NCI-H2171 treated with DMSO at 0.1 percent for 48 hours (cell line): ENCODE measurements at regions not wholly inside any gene's neighbourhood (a gene's known extent, or its start where the extent isn't known, plus 50 kb on each side); places are given as distances from the start of the nearest gene placed in this dataset.

Experiments
- DNase-seq: peaks from one replicate; lab custom pipeline; 2025; lab: John Stamatoyannopoulos, UW

DNA sequence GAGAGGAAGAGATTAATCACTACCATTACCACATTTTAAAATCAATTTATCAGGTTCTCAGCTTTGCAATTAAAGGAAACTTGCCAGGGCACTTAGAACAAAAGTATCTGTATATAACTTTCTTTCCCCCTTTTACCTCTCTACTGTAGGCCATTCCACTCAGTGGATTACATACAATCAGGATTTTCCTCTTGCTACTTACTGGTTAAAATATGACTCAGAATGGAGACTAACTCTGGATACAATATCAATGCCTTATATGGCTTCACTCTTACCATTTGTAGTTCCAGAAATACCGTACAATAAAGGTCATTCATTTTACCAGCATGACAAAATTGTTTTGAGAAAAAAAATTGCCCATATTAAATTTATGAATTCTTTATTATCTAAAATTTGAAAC is 706.8 kb downstream of the KCNA4 start:
- DNase-seq = no peak

GRCh38 chr11:29306527-29306926 is 710.3 kb downstream of the KCNA4 start:
- no peak for DNase-seq

GRCh38 chr11:29305456-29306232 is 711.2 kb downstream of the KCNA4 start:
- DNase-seq = no peak

DNA sequence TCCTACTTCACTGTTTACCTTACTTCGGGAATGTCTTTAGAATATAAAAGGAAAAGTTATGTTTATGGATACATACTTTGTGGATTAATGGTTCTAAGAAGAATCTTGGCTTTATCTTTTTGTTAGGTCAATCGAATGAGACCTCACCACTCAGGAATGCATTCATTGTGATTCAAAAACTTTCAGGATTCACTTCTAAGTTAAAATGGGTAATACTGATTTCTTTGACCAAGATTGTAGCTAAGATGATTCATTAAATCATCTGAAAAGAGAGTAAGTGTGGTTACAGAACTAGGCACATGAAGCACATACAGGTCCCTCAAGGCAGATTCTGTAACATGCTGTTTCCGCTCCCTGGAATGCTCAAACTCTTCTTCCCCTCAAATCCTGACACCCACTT is 716.4 kb downstream of the KCNA4 start:
- no peak for DNase-seq

DNA sequence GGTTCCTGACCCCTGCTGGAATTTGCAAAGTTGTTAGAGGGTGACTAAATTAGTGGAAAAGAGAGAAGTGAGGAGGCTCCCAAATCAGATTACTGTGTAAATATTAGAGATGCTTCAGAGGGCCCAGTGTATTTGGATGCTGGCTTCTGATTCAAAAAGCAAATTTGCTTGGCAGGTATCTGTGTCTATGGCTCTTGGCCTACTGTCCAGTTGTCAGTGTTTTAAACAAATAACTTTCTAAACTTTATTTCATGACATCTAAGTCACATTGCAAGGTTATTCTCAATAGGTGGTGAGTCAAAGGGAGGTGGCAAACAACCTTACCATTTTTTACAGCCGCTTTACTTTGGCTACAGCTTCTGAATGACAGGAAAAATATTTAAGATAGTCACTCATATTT is 720.1 kb downstream of the KCNA4 start:
- no peak for DNase-seq

DNA sequence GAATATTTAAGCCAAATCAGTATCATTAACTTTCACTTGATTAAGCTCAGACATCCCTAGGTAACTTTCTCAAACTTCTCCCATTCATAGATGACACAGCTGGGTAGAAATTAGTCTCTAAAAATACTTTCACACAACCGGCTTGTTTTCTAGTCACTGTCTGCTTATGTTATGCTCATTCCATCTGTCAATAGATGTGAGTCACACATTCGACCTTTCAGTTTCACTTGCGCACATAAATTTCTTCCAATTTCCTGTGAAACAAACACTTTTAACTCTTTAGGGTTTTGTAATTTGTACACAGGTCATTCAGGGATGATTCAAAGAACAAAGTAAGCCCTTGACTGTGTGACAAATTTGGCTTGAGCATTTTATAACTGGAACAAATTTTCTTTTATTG is 723.0 kb downstream of the KCNA4 start:
- DNase-seq = no peak

DNA sequence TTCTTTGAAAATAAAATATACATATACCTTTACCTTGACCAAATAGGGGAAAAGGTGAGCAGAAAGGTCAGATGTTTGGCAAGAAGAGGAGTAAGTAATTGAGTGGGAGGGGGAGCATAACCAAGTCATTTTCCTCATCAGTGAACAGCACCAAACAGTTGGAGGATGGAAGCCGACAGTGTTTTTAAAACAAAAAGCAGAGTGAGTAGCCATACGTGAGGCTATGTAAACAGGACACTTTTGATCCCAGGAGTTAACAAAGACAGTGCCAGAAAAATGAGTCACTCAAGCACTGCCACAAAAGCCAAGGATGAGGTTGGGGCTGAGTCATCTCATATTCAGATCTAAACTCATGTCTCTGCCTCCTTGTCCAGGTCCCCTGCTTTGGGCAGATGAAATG is 734.7 kb downstream of the KCNA4 start:
- DNase-seq = peak; percentile 5

DNA sequence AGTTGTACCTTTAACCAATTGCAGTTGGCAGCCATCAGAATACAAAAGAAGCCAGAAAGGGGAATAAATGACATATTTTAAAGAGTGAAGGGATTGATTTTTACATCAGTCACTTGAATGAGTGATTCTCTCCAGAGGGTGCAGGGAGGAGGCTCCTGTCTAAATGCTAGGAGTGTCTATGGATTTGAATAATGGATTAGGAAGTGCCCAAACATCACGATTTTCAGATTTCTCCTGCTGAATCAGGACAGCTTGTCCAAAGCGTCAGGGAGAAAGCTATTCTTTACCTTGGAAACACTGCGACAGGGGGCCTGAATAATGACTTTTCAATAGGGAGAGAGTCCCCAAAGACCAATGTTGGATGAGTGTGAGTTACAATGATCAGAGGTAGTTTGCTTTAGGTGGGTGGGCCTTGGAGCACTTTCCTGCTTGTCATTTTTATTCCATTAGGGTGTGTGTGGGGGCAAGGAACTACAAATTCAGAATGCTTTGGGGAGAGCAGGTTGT is 735.5 kb downstream of the KCNA4 start:
- DNase-seq = no peak

DNA sequence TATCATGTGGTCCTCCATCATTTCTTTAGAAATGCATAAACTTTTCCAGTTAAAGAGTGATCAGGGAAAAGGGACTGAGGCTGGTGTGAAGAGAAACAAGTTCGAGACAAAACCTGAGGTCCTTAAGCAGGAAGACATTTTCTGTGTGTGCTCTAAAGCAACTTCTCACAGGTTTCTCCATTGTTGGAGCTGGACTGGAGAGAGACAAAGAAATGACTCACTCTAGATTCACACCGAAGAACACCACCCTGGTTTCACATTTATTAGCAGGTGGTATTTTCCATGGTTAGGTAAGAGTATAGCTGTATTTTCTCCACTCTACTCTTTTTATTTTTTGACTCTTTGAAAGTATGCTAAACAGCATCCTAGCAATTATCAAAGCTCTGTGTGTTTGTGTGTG is 736.4 kb downstream of the KCNA4 start:
- peak; percentile 6 for DNase-seq

DNA sequence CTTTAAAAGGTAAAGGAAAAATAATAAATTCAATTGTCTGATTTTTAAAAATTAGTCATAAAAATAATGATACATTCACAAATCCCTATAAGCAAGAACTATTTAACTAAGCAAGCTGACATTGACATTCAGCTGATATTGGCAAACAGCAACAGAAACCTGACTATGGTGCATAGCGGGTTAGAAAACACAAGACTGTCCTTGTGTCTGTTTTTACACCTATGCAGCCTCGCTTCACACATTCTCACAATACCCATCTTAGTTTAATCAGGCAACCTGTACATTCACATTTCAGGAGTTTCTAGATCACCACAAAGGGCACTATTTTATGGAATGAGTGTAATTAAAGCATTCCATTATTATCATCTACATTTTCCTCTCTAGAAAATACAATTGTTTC is 737.1 kb downstream of the KCNA4 start:
- DNase-seq = no peak

GRCh38 chr11:29272019-29272654 is 744.7 kb downstream of the KCNA4 start:
- DNase-seq = peak; percentile 19

DNA sequence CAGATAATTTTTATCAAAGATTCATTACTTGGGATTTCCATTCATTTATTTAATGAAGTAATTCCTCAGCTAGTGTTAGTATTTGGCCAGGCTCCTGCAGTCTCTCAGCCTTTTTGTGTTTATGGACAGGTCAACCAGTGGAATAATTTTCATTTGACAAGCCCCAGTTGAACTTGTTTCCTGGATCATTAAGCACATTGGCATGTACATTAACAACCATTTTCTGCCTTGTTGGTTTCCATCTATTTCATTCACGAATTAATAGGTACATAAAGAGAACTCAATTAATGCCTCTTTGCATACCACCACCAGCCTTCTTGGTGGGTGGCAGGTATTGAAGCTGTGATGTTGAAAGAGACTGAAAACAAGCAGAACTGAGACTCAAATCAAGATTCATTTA is 745.2 kb downstream of the KCNA4 start:
- DNase-seq = no peak

DNA sequence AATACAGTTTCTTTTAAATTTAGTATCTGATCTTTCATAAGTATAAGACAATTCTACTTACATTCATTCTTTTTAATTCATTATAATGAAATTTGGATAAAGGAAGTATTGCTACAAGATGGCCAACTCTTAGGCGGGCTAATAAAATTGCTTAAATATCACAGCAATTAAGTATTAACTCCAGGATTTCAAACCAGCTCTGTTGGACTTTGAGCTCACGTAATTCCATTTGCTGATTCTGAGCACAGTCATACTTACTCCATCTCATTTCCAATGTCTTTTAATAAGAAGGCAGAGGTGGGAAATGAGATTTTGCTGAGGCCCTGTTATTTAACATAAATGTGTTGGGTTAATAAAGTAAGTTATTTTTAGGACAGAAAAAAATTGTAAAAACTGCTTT is 748.1 kb downstream of the KCNA4 start:
- no peak for DNase-seq

GRCh38 chr11:29265792-29266191 is 751.0 kb downstream of the KCNA4 start:
- no peak for DNase-seq

DNA sequence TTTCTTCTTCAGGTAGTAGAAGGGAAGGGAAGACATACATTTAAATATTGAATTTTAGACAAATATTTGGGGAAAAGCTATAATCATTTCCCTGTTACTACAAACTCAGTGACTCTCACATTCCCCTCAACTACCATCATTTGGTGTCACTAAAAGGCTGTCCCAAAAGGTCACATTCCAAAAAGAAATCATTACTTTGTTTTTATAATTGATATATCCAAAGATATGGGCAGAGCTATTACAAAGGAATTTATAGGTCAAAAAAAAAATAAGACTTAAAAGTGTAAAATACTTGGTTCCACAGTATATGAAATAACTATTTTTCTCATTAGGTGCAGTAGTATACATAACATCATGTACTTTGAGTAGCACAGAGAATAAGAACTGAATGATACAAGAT is 751.4 kb downstream of the KCNA4 start:
- DNase-seq = no peak

DNA sequence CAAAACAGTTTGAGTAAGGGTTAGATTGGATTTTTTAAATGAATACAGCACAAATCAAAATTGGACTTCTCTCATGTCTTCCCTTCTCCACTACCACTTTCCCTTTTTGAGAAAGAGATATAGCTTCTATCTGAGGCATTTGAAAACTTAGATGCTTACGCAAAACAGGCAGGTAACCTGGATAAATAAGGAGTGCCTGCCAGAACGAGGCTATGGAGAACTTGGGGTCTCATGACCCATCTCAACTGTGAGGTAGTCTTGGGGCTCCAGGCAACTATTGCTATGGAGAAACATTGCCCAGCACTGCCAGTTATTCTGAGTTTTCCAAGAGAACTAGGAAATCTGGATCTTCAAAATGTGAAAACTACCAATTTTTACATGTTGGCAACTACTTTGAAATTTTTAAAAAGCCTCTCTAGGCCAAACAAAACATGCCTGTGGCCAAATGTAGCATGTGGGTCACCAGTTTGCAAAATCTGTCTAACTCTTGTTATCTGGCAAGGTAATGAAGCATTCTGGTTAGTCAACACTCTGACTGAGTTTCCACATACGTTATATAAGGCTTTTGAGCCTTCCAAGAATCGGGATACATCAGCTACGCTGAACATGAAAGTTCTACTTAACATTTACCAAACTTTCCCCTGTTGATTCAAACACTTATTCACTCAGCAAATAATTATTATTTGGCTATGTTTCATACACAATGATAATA is 752.7 kb downstream of the KCNA4 start:
- DNase-seq = no peak

- DNase-seq = no peak
Measured at GRCh38 chr11:29261831-29262230, 755.0 kb downstream of the KCNA4 start.

GRCh38 chr11:29260939-29261705 is 755.7 kb downstream of the KCNA4 start:
- DNase-seq = peak; percentile 42

GRCh38 chr11:29258411-29258810 is 758.4 kb downstream of the KCNA4 start:
- DNase-seq = no peak

DNA sequence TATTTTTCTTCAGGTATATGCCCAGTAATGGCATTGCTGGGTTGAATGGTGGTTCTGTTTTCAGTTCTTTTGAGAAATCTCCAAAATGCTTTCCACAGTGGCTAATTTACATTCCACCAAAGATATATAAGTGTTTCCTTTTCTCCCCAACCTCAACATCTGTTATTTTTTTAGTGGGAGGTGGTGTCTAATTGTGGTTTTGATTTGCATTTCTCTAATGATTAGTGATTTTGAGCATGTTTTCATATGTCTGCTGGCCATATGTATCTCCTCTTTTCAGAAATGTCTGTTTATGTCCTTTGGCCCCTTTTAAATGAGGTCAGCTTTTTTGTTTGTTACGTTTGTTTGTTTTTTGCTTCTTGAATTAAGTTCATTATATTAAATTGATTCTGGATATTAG is 760.2 kb downstream of the KCNA4 start:
- DNase-seq = no peak

DNA sequence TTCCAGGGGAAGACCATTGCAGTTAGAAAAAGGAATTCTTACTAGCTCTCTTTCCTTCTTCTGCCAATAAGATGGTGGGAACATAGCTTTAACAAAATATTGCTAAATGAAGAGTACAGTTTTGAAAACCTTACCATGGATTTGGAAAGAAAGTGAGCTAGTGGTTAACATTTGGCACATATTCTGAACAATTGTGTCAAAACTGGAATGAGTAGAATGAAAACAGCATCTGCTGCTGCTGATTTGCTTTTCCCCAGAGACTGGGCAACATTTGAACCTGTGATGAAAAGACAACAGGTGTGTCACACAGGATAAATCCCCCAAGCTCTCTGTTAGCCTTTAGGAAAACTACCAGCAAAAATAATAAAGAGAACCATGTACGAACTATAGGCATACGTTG is 761.4 kb downstream of the KCNA4 start:
- DNase-seq = peak; percentile 92

GRCh38 chr11:29251738-29252137 is 765.1 kb downstream of the KCNA4 start:
- DNase-seq = no peak
